Peyer's patch (tissue), 4 donors: ENCODE measurements at regions not wholly inside any gene's neighbourhood (a gene's known extent, or its start where the extent isn't known, plus 50 kb on each side); places are given as distances from the start of the nearest gene placed in this dataset.
"Not testable (repeated sequence)": the region's sequence is repeated elsewhere in the genome, so short reads cannot be mapped to it uniquely, and the experiment has no call there.

Experiments
- DNase-seq, 3 donors: peaks; one replicate each; pipeline ENCODE4 v3.0.0-alpha.2; 2017 to 2019
- H3K27ac ChIP-seq, 4 donors: fragments of 200-600 bp; sonication (generic); one replicate each; pipeline ENCODE4 v1.5.1; 2016 to 2019
- H3K27me3 ChIP-seq, 2 donors: fragments of 200-600 bp; sonication (generic); one replicate each; pipeline ENCODE4 v1.5.1; 2019
- H3K36me3 ChIP-seq, 3 donors: fragments of 200-600 bp; sonication (generic); one replicate each; pipeline ENCODE4 v1.5.1; 2016 to 2019
- H3K4me1 ChIP-seq, 4 donors: fragments of 200-600 bp; sonication (generic); one replicate each; pipeline ENCODE4 v1.5.1; 2016 to 2019
- H3K4me3 ChIP-seq, 4 donors: fragments of 200-600 bp; sonication (generic); 1 replicate in 3 of 4; 2 replicates in 1 of 4; pipeline ENCODE4 v1.5.1; 2016 to 2019; ENCODE audit warnings: mild to moderate bottlenecking in 1 of 4
- H3K9me3 ChIP-seq, 4 donors: fragments of 200-600 bp; sonication (generic); one replicate each; pipeline ENCODE4 v1.5.1; 2016 to 2019; ENCODE audit warnings: mild to moderate bottlenecking in 1 of 4
- POLR2A ChIP-seq, 2 donors: fragments of 450-650 bp; IDR thresholded peaks; one replicate each; pipeline ENCODE4 v1.5.1; 2017; ENCODE audit warnings: antibody characterized with exemption in 2 of 2, mild to moderate bottlenecking in 2 of 2, moderate library complexity in 2 of 2
- small RNA-seq, 2 donors: library from RNA; depleted of rRNA; stranded (forward); fragments of <200 nt; gene quantifications; one replicate each; pipeline ENCODE3, GENCODE V24; 2016
- TF ChIP-seq, protein P1 (sequence below), 6 experiments: fragments of 450-650 bp in 4 of 6; fragments of 200-600 bp in 2 of 6; sonication (generic) in 1 of 6; IDR thresholded peaks; one replicate each; pipeline ENCODE4 v1.5.1; 2017 to 2019; ENCODE audit warnings: antibody characterized with exemption in 6 of 6, mild to moderate bottlenecking in 3 of 6, moderate library complexity in 1 of 6

DNA sequence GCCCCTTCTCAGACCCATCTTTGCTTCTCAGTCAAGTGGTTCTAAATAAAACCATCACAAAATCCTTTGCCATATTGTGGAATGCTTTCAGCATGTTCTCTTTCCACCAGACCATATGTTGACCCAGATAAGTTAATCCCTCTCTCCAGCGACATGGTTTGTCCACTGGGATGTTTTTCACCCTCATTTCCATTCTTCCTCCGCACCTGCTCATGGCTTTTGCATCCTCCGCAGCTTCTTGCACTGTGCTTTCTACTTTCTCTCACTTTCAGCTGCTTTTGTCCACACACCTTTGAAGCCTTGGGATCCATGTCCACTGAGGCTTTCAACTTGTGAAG is 52.3 kb upstream of the WAC start:
- no peaks in the 10 kb centered on the region for H3K4me1 ChIP-seq
- TF ChIP-seq, protein P1, sequence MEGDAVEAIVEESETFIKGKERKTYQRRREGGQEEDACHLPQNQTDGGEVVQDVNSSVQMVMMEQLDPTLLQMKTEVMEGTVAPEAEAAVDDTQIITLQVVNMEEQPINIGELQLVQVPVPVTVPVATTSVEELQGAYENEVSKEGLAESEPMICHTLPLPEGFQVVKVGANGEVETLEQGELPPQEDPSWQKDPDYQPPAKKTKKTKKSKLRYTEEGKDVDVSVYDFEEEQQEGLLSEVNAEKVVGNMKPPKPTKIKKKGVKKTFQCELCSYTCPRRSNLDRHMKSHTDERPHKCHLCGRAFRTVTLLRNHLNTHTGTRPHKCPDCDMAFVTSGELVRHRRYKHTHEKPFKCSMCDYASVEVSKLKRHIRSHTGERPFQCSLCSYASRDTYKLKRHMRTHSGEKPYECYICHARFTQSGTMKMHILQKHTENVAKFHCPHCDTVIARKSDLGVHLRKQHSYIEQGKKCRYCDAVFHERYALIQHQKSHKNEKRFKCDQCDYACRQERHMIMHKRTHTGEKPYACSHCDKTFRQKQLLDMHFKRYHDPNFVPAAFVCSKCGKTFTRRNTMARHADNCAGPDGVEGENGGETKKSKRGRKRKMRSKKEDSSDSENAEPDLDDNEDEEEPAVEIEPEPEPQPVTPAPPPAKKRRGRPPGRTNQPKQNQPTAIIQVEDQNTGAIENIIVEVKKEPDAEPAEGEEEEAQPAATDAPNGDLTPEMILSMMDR (IDR thresholded peaks at IDR 0.05), result no peak
- no peak for TF ChIP-seq POLR2A (IDR thresholded peaks at IDR 0.05)
- H3K27ac ChIP-seq, result no peak overlapping the region
- DNase-seq, result no peak
- no peaks in the 10 kb centered on the region for H3K36me3 ChIP-seq
- H3K27me3 ChIP-seq, result no peaks in the 10 kb centered on the region
- no peaks in the 10 kb centered on the region for H3K9me3 ChIP-seq
- no peak overlapping the region for H3K4me3 ChIP-seq

DNA sequence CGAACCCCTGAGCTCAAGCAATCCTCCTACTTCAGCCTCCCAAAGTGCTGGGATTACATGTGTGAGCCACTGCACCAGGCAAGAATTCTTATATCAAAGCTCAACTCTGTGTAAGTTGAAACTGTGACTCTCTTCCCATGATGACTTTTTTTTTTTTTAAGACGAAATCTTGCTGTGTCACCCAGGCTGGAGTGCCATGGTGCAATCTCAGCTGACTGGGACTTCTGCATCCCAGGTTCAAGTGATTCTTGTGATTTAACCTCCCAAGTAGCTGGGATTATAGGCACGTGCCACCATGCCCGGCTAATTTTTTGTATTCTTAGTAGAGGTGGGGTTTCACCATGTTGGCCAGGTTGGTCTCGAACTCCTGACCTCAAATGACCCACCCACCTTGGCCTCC is 51.6 kb upstream of the WAC start:
- not testable (repeated sequence) for H3K4me3 ChIP-seq, H3K27ac ChIP-seq, H3K27me3 ChIP-seq, H3K4me1 ChIP-seq, H3K36me3 ChIP-seq, DNase-seq, H3K9me3 ChIP-seq

DNA sequence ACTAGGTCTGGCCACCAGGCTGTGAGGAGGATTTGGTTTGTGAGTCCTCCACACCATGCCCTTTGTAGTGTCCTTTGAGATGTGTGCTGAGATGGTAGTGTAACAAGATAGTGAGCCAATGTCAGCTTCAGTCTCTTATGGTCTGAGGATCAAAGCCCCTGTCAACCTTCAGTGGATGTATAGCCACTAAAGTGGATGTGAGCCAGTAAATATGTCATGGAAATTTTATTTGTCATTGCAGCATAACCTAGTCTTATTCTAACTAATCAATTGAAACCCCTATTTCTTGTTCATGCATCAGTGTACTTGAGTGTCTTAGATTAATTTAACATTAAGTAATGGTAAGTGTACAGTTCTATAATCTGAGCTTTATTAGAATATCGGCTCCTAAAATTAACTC is 51.0 kb upstream of the WAC start:
- DNase-seq, result no peak
- H3K27ac ChIP-seq, result no peak overlapping the region
- H3K4me1 ChIP-seq, result no peaks in the 10 kb centered on the region
- no peaks in the 10 kb centered on the region for H3K27me3 ChIP-seq
- no peaks in the 10 kb centered on the region for H3K36me3 ChIP-seq
- no peak for TF ChIP-seq POLR2A (IDR thresholded peaks at IDR 0.05)
- TF ChIP-seq, protein P1 (IDR thresholded peaks at IDR 0.05), result no peak
- no peak overlapping the region for H3K4me3 ChIP-seq
- no peaks in the 10 kb centered on the region for H3K9me3 ChIP-seq

Small RNAs in the stretch of these regions (small RNA-seq; reads per million reads assigned to genes)
- 0 reads per million in 2 donors for gene RF00012
